ENCODE measurements at regions not wholly inside any gene's neighbourhood (a gene's known extent, or its start where the extent isn't known, plus 50 kb on each side); places are given as distances from the start of the nearest gene placed in this dataset.

DNA sequence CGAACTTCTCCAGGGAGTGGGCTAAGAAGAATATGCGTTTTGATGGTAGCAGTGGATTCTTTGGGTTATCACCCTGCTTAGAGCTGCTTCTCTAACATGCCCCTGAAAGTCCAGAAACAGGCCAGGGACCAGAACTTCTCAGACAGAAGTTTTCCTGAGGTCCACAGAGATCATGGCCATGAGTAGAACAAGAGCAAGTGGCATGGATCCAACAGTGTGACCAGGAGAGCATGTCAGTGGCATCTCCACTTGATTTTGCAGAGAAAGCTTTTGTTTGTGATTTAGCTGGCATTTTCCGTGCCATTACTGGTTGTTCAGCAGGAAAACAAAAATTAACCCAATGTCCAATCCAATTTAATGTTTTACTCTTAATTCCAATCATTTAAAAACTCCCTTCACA is 298.5 kb upstream of the CD180 start:
- TF ChIP-seq EZH2 (IDR thresholded peaks at IDR 0.05; ENCODE audit: borderline replicate concordance, insufficient read depth, low read depth, low read length, poor library complexity, severe bottlenecking), result no peak
- no peak for TF ChIP-seq CTCF (IDR thresholded peaks at IDR 0.05)

All from B cell (primary cell).